Panc1 (cell line): ENCODE measurements at regions not wholly inside any gene's neighbourhood (a gene's known extent, or its start where the extent isn't known, plus 50 kb on each side); places are given as distances from the start of the nearest gene placed in this dataset.

Experiments used
- ATAC-seq: fragments of 200-7000 bp; cut with Tn5 transposase; 2 replicates; pipeline ENCODE4 v1.9.1; 2020; ENCODE audit warnings: mild to moderate bottlenecking, moderate library complexity
- BruUV-seq: library from RNA; stranded (reverse); fragments of 400-500 nt; replicated peaks from 2 replicates; lab custom pipeline; 2021; lab: Mats Ljungman, UMichigan
- CTCF ChIA-PET: fragments of 300-600 bp; sonication (Branson Sonifier 250); formaldehyde crosslinking; loops from one replicate; lab custom pipeline; 2022; ENCODE audit warnings: antibody characterized with exemption; lab: Charles Lee
- POLR2A ChIA-PET: fragments of 300-600 bp; sonication (Branson Sonifier 250); formaldehyde crosslinking; loops from one replicate; lab custom pipeline; 2022; ENCODE audit warnings: antibody characterized with exemption; lab: Charles Lee
- DNase-seq: peaks from one replicate; pipeline ENCODE4 v3.0.0-alpha.2; 2010; ENCODE audit warnings: low read depth, low spot score
- H3K27ac ChIP-seq: 2 replicates; pipeline ENCODE4 v1.5.1; 2011; ENCODE audit warnings: mild to moderate bottlenecking, low read length, inconsistent platforms
- H3K27me3 ChIP-seq: fragments of 200-500 bp; sonication (Bioruptor generic); 2 replicates; pipeline ENCODE4 v1.6.0; 2014; ENCODE audit warnings: low read length, inconsistent platforms; ENCODE audit not compliant: control insufficient read depth, insufficient read depth
- H3K36me3 ChIP-seq: fragments of 200-500 bp; sonication (Bioruptor generic); 2 replicates; pipeline ENCODE4 v1.5.1; 2014; ENCODE audit warnings: inconsistent platforms, mild to moderate bottlenecking, low read length, moderate library complexity; ENCODE audit not compliant: control insufficient read depth, insufficient read depth
- H3K4me1 ChIP-seq: 2 replicates; pipeline ENCODE4 v1.5.1; 2011; ENCODE audit warnings: inconsistent platforms, mild to moderate bottlenecking, low read length, moderate library complexity; ENCODE audit not compliant: control insufficient read depth, insufficient read depth
- H3K4me3 ChIP-seq, 2 experiments: 2 replicates each; pipeline ENCODE4 v1.5.1; 2011 to 2012; ENCODE audit warnings: low read depth in 2 of 2, low read length in 2 of 2, mild to moderate bottlenecking in 2 of 2, inconsistent platforms in 1 of 2, moderate library complexity in 1 of 2
- H3K9me3 ChIP-seq: fragments of 200-500 bp; sonication (Bioruptor generic); 2 replicates; pipeline ENCODE4 v1.5.1; 2014; ENCODE audit warnings: low read depth, mild to moderate bottlenecking, inconsistent platforms, low read length, moderate library complexity; ENCODE audit not compliant: control insufficient read depth, insufficient read depth
- CTCF ChIP-seq: fragments of 450-650 bp; IDR thresholded peaks from 2 replicates; pipeline ENCODE4 v1.5.1; 2017; ENCODE audit warnings: mild to moderate bottlenecking
- POLR2AphosphoS5 ChIP-seq: IDR thresholded peaks from 2 replicates; pipeline ENCODE4 v1.6.1; 2012; ENCODE audit warnings: mild to moderate bottlenecking, low read depth, low read length, moderate library complexity
- REST ChIP-seq, 2 experiments: IDR thresholded peaks; 2 replicates each; pipeline ENCODE4 v1.6.1; 2011 to 2012; ENCODE audit warnings: low read depth in 2 of 2, control low read depth in 1 of 2, low read length in 1 of 2, mild to moderate bottlenecking in 1 of 2, moderate library complexity in 1 of 2; ENCODE audit not compliant: insufficient read depth in 1 of 2
- SIN3A ChIP-seq: IDR thresholded peaks from 2 replicates; pipeline ENCODE4 v1.6.1; 2012; ENCODE audit warnings: low read depth, mild to moderate bottlenecking, low read length, moderate library complexity, borderline replicate concordance; ENCODE audit not compliant: insufficient read depth
- TCF7L2 ChIP-seq: IDR thresholded peaks from 2 replicates; pipeline ENCODE4 v1.6.1; 2011; ENCODE audit warnings: mild to moderate bottlenecking, low read depth, low read length, inconsistent platforms
- in situ Hi-C: cut with HindIII; loops from 2 replicates; pipeline ENCODE4 v1.10.0; 2016; ENCODE audit warnings: low sequenced_read_pairs, low pct_unique_long_range_greater_than_20kb
- intact Hi-C: fragments of 100-400 bp; cut with micrococcal nuclease; formaldehyde crosslinking; loops from one replicate; pipeline ENCODE4 v1.10.0; 2022; ENCODE audit not compliant: unreplicated experiment

GRCh38 chr9:79145442-79145841 is 426.3 kb upstream of the TLE4 start:
- Histone ChIP-seq H3K9me3 (no peaks in the 10 kb centered on the region), H3K27ac (no peak overlapping the region), H3K36me3 (no peaks in the 10 kb centered on the region), H3K4me3 (no peak overlapping the region), H3K4me1 (no peaks in the 10 kb centered on the region), H3K27me3 (no peaks in the 10 kb centered on the region)
- in situ Hi-C loops (no loop called here), intact Hi-C loops (no loop called here)
- DNase-seq: no peak
- CTCF ChIA-PET: no interaction called here
- TF ChIP-seq SIN3A: no peak
- BruUV-seq: no TSS peak
- POLR2A ChIA-PET: no interaction called here
- no peak for ATAC-seq

GRCh38 chr9:79149585-79149984 is 422.2 kb upstream of the TLE4 start:
- Histone ChIP-seq H3K27me3 (no peaks in the 10 kb centered on the region), H3K4me3 (no peak overlapping the region), H3K9me3 (no peaks in the 10 kb centered on the region), H3K27ac (no peak overlapping the region), H3K4me1 (no peaks in the 10 kb centered on the region), H3K36me3 (no peaks in the 10 kb centered on the region)
- CTCF ChIA-PET: no interaction called here
- TF ChIP-seq TCF7L2: no peak
- TF ChIP-seq SIN3A: no peak
- TF ChIP-seq CTCF: no peak
- no peak for TF ChIP-seq REST (IDR thresholded peaks at IDR 0.05; ENCODE audit: insufficient read depth in 1 of 2, low read depth in 2 of 2, low read length in 1 of 2)
- TF ChIP-seq POLR2AphosphoS5: no peak
- in situ Hi-C loops: no loop called here
- DNase-seq (no peak), ATAC-seq (no peak)
- no TSS peak for BruUV-seq
- POLR2A ChIA-PET: no interaction called here
- intact Hi-C loops: no loop called here

- no peak for DNase-seq
- Histone ChIP-seq H3K9me3 (no peaks in the 10 kb centered on the region), H3K4me3 (no peak overlapping the region), H3K27me3 (no peaks in the 10 kb centered on the region), H3K4me1 (no peaks in the 10 kb centered on the region), H3K27ac (no peak overlapping the region), H3K36me3 (no peaks in the 10 kb centered on the region)
- ATAC-seq: no peak
- POLR2A ChIA-PET: no interaction called here
- CTCF ChIA-PET: no interaction called here
- intact Hi-C loops (no loop called here), in situ Hi-C loops (no loop called here)
- no TSS peak for BruUV-seq
- TF ChIP-seq REST (IDR thresholded peaks at IDR 0.05; ENCODE audit: insufficient read depth in 1 of 2, low read depth in 2 of 2, low read length in 1 of 2): no peak
- TF ChIP-seq POLR2AphosphoS5: no peak
- TF ChIP-seq TCF7L2: no peak
- TF ChIP-seq CTCF: no peak
- TF ChIP-seq SIN3A: no peak
Measured at GRCh38 chr9:79151791-79152190, 420.0 kb upstream of the TLE4 start.
